Endodermal cell (in vitro differentiated cells): ENCODE measurements at regions not wholly inside any gene's neighbourhood (a gene's known extent, or its start where the extent isn't known, plus 50 kb on each side); places are given as distances from the start of the nearest gene placed in this dataset.

ENCODE experiments used
- DNase-seq: peaks from one replicate; pipeline ENCODE4 v3.0.0-alpha.2; 2017
- H3K27ac ChIP-seq: 2 replicates; pipeline ENCODE4 v1.5.1; 2013; ENCODE audit warnings: mild to moderate bottlenecking, low read depth, low read length, moderate library complexity
- H3K27me3 ChIP-seq: 2 replicates; pipeline ENCODE4 v1.6.1; 2013; ENCODE audit warnings: mild to moderate bottlenecking, low read length, moderate library complexity; ENCODE audit not compliant: insufficient read depth, control insufficient read depth, poor library complexity, severe bottlenecking
- H3K36me3 ChIP-seq: 2 replicates; pipeline ENCODE4 v1.7.0; 2013; ENCODE audit warnings: mild to moderate bottlenecking, low read length, moderate library complexity; ENCODE audit not compliant: control insufficient read depth, insufficient read depth
- H3K4me1 ChIP-seq: one replicate; pipeline ENCODE4 v1.7.0; 2013; ENCODE audit warnings: low read length; ENCODE audit not compliant: control insufficient read depth, insufficient read depth
- H3K4me3 ChIP-seq: 2 replicates; pipeline ENCODE4 v1.5.1; 2013; ENCODE audit warnings: mild to moderate bottlenecking, low read length, moderate library complexity
- H3K9ac ChIP-seq: 2 replicates; pipeline ENCODE4 v1.6.1; 2013; ENCODE audit warnings: mild to moderate bottlenecking, low read length, moderate library complexity; ENCODE audit not compliant: poor library complexity, severe bottlenecking; ENCODE audit errors: extremely low read depth
- H3K9me3 ChIP-seq: 2 replicates; pipeline ENCODE4 v1.6.1; 2013; ENCODE audit warnings: mild to moderate bottlenecking, low read length, moderate library complexity; ENCODE audit not compliant: control insufficient read depth
- H3K27ac Mint-ChIP-seq: 2 replicates; pipeline ENCODE4 v1.8.0; 2020; ENCODE audit warnings: mixed read lengths
- H3K27me3 Mint-ChIP-seq: 2 replicates; pipeline ENCODE4 v1.8.0; 2021; ENCODE audit warnings: mild to moderate bottlenecking, mixed read lengths; ENCODE audit not compliant: insufficient read depth
- H3K36me3 Mint-ChIP-seq: 2 replicates; pipeline ENCODE4 v1.8.0; 2020; ENCODE audit warnings: low read depth, mixed read lengths
- H3K4me1 Mint-ChIP-seq: 2 replicates; pipeline ENCODE4 v1.8.0; 2020; ENCODE audit warnings: mixed read lengths
- H3K4me3 Mint-ChIP-seq: 2 replicates; pipeline ENCODE4 v1.8.0; 2020; ENCODE audit warnings: mild to moderate bottlenecking, moderate library complexity, mixed read lengths
- H3K9me3 Mint-ChIP-seq: 2 replicates; pipeline ENCODE4 v1.8.0; 2020; ENCODE audit warnings: mild to moderate bottlenecking, mixed read lengths
- WGBS, 2 experiments: methylation state at CpG; one replicate each; pipeline versions ENCODE4 v1.1.5 to v1.1.7; 2013; ENCODE audit warnings: missing lambda C conversion rate in 2 of 2, mixed read lengths in 1 of 2; ENCODE audit not compliant: insufficient coverage in 1 of 2, insufficient read length in 1 of 2; 5-methylcytosine and 5-hydroxymethylcytosine counted together
- TF ChIP-seq, protein P1 (sequence below): fragments of 200-600 bp; sonication (generic); conservative IDR thresholded peaks from 2 replicates; pipeline ENCODE4 v1.5.0; 2021; ENCODE audit warnings: antibody characterized with exemption, mild to moderate bottlenecking

GRCh38 chr12:98045395-98045794 lies 470.0 kb upstream of the TMPO start:
- Histone ChIP-seq H3K4me3 (no peak overlapping the region), H3K4me1 (no peaks in the 10 kb centered on the region), H3K27ac (no peak overlapping the region), H3K9ac (no peak overlapping the region), H3K9me3 (no peaks in the 10 kb centered on the region), H3K36me3 (no peaks in the 10 kb centered on the region), H3K27me3 (no peaks in the 10 kb centered on the region)
- TF ChIP-seq, protein P1, sequence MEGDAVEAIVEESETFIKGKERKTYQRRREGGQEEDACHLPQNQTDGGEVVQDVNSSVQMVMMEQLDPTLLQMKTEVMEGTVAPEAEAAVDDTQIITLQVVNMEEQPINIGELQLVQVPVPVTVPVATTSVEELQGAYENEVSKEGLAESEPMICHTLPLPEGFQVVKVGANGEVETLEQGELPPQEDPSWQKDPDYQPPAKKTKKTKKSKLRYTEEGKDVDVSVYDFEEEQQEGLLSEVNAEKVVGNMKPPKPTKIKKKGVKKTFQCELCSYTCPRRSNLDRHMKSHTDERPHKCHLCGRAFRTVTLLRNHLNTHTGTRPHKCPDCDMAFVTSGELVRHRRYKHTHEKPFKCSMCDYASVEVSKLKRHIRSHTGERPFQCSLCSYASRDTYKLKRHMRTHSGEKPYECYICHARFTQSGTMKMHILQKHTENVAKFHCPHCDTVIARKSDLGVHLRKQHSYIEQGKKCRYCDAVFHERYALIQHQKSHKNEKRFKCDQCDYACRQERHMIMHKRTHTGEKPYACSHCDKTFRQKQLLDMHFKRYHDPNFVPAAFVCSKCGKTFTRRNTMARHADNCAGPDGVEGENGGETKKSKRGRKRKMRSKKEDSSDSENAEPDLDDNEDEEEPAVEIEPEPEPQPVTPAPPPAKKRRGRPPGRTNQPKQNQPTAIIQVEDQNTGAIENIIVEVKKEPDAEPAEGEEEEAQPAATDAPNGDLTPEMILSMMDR: no peak
- H3K9me3 Mint-ChIP-seq: peaks cover 3% of the 10 kb centered on the region
- no peaks in the 10 kb centered on the region for H3K27me3 Mint-ChIP-seq
- 71% methylated on average over 4 of the region's 4 CpGs for WGBS, 2 experiments
- no peak for DNase-seq
- no peaks in the 10 kb centered on the region for H3K4me1 Mint-ChIP-seq
- no peaks in the 10 kb centered on the region for H3K36me3 Mint-ChIP-seq
- no peak overlapping the region for H3K4me3 Mint-ChIP-seq
- no peak overlapping the region for H3K27ac Mint-ChIP-seq

DNA sequence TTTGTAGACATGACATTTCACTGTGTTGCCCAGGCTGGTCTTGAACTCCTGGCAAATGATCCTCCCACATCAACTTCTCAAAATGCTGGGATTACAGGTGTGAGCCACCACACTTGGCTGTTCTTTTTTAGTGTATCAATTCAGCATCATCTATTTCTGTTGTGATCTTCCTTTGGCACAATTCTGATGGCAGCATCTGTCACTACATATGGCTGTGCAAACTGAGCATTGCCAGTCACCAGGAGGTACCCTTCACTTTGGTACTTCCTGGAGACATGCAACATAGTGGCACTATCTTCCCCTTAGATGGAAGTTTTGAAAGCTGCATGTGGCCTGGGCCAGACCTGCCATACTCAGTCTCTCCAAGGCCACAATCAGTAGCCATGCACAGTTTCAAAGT lies 467.1 kb upstream of the TMPO start:
- H3K27me3 ChIP-seq: no peaks in the 10 kb centered on the region
- Mint-ChIP-seq H3K36me3 (no peaks in the 10 kb centered on the region), H3K27ac (no peak overlapping the region), H3K4me3 (no peak overlapping the region), H3K27me3 (no peaks in the 10 kb centered on the region), H3K9me3 (peaks cover 2% of the 10 kb centered on the region), H3K4me1 (peaks cover 2% of the 10 kb centered on the region)
- H3K36me3 ChIP-seq: no peaks in the 10 kb centered on the region
- no peak overlapping the region for H3K9ac ChIP-seq
- H3K9me3 ChIP-seq: no peaks in the 10 kb centered on the region
- DNase-seq: no peak
- H3K27ac ChIP-seq: no peak overlapping the region
- TF ChIP-seq, protein P1: no peak
- H3K4me3 ChIP-seq: no peak overlapping the region
- H3K4me1 ChIP-seq: no peaks in the 10 kb centered on the region

GRCh38 chr12:98053202-98053601 lies 462.2 kb upstream of the TMPO start:
- Mint-ChIP-seq H3K27ac (no peak overlapping the region), H3K4me3 (no peak overlapping the region), H3K9me3 (no peaks in the 10 kb centered on the region), H3K36me3 (no peaks in the 10 kb centered on the region), H3K27me3 (no peaks in the 10 kb centered on the region), H3K4me1 (peaks cover 10% of the 10 kb centered on the region)
- TF ChIP-seq, protein P1: no peak
- Histone ChIP-seq H3K27me3 (no peaks in the 10 kb centered on the region), H3K9me3 (no peaks in the 10 kb centered on the region), H3K4me3 (no peak overlapping the region), H3K4me1 (no peaks in the 10 kb centered on the region), H3K27ac (no peak overlapping the region), H3K36me3 (no peaks in the 10 kb centered on the region), H3K9ac (no peak overlapping the region)
- 80% methylated on average over 1 of the region's 2 CpGs; no CpG with 5 or more reads in 1 of the 2 experiments for WGBS, 2 experiments
- DNase-seq: no peak
